ENCODE measurements at regions not wholly inside any gene's neighbourhood (a gene's known extent, or its start where the extent isn't known, plus 50 kb on each side); places are given as distances from the start of the nearest gene placed in this dataset.

DNA sequence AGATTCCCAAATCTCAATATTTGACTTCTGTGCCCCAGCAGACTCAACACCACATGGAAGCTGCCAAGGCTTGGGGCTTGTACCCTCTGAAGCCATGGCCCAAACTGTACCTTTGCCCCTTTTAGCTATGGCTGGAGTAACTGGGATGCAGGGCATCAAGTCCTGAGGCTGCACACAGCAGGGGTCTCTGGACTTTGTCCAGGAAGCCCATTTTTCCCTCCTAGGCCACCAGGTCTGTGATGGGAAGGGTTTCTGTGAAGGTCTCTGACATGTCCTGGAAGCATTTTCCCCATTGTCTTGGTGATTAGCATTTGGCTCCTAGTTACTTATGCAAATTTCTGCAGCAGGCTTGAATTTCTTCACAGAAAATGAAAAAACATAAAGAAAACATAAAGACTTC, 762.3 kb downstream of the GALC start:
- TF ChIP-seq POLR2A (IDR thresholded peaks at IDR 0.05; ENCODE audit: low read depth, low read length) (no peak), MXI1 (IDR thresholded peaks at IDR 0.05; ENCODE audit: borderline replicate concordance, low read depth, low read length) (no peak)

All from IMR-90 (cell line).